ENCODE measurements at regions not wholly inside any gene's neighbourhood (a gene's known extent, or its start where the extent isn't known, plus 50 kb on each side); places are given as distances from the start of the nearest gene placed in this dataset.

GRCh38 chr4:13316354-13316753 is 167.8 kb downstream of the RAB28 start:
- 96% methylated on average over 3 of the region's 3 CpGs for WGBS
- DNase-seq (ENCODE audit: low read depth in 6 of 9, low spot score in 9 of 9), result no peak
- Histone ChIP-seq H3K27ac (ENCODE audit: low read depth in 1 of 2, low read length in 1 of 2) (no peak overlapping the region), H3K4me3 (ENCODE audit: low read length in 2 of 2) (no peak overlapping the region), H3K9me3 (ENCODE audit: control insufficient read depth in 2 of 2, insufficient read depth in 1 of 2, low read length in 1 of 2) (no peaks in the 10 kb centered on the region), H3K36me3 (ENCODE audit: control insufficient read depth in 2 of 2, insufficient read depth in 2 of 2, low read length in 1 of 2) (no peaks in the 10 kb centered on the region), H3K4me1 (ENCODE audit: control insufficient read depth in 2 of 2, insufficient read depth in 2 of 2, low read length in 2 of 2) (no peaks in the 10 kb centered on the region), H3K27me3 (ENCODE audit: control insufficient read depth in 2 of 2, insufficient read depth in 1 of 2, low read length in 1 of 2) (no peaks in the 10 kb centered on the region)

- no peak overlapping the region for H3K4me3 ChIP-seq (ENCODE audit: low read length in 2 of 2)
- H3K27me3 ChIP-seq (ENCODE audit: control insufficient read depth in 2 of 2, insufficient read depth in 1 of 2, low read length in 1 of 2), result no peaks in the 10 kb centered on the region
- H3K4me1 ChIP-seq (ENCODE audit: control insufficient read depth in 2 of 2, insufficient read depth in 2 of 2, low read length in 2 of 2), result no peaks in the 10 kb centered on the region
- H3K27ac ChIP-seq (ENCODE audit: low read depth in 1 of 2, low read length in 1 of 2), result no peak overlapping the region
- H3K9me3 ChIP-seq (ENCODE audit: control insufficient read depth in 2 of 2, insufficient read depth in 1 of 2, low read length in 1 of 2), result no peaks in the 10 kb centered on the region
- no peaks in the 10 kb centered on the region for H3K36me3 ChIP-seq (ENCODE audit: control insufficient read depth in 2 of 2, insufficient read depth in 2 of 2, low read length in 1 of 2)
- DNase-seq (ENCODE audit: low read depth in 6 of 9, low spot score in 9 of 9), result no peak
Measured at GRCh38 chr4:13313856-13314255, 170.3 kb downstream of the RAB28 start.

DNA sequence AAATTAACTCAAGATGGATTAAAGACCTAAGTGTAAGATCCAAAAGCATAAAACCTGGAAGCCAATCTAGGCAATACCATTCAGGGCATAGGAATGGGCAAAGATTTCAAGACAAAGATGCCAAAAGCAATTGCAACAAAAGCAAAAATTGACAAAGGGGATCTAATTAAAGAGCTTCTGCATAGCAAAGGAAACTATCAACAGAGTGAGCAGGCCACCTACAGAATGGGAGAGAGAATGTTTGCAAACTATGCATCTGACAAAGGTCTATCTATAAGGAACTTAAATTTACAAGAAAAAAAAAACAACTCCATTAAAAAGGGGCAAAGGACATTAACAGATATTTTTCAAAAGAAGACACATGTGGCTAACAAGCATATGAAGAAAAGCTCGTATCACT is 171.9 kb downstream of the RAB28 start:
- Histone ChIP-seq H3K4me3 (ENCODE audit: low read length in 2 of 2) (no peak overlapping the region), H3K36me3 (ENCODE audit: control insufficient read depth in 2 of 2, insufficient read depth in 2 of 2, low read length in 1 of 2) (no peaks in the 10 kb centered on the region), H3K27me3 (ENCODE audit: control insufficient read depth in 2 of 2, insufficient read depth in 1 of 2, low read length in 1 of 2) (no peaks in the 10 kb centered on the region), H3K9me3 (ENCODE audit: control insufficient read depth in 2 of 2, insufficient read depth in 1 of 2, low read length in 1 of 2) (no peaks in the 10 kb centered on the region), H3K27ac (ENCODE audit: low read depth in 1 of 2, low read length in 1 of 2) (no peak overlapping the region), H3K4me1 (ENCODE audit: control insufficient read depth in 2 of 2, insufficient read depth in 2 of 2, low read length in 2 of 2) (no peaks in the 10 kb centered on the region)
- no peak for DNase-seq (ENCODE audit: low read depth in 6 of 9, low spot score in 9 of 9)
- 91% methylated on average over 1 of the region's 1 CpG for WGBS

- WGBS, result 90% methylated on average over 2 of the region's 2 CpGs
- Histone ChIP-seq H3K4me1 (ENCODE audit: control insufficient read depth in 2 of 2, insufficient read depth in 2 of 2, low read length in 2 of 2) (no peaks in the 10 kb centered on the region), H3K36me3 (ENCODE audit: control insufficient read depth in 2 of 2, insufficient read depth in 2 of 2, low read length in 1 of 2) (no peaks in the 10 kb centered on the region), H3K27ac (ENCODE audit: low read depth in 1 of 2, low read length in 1 of 2) (no peak overlapping the region), H3K9me3 (ENCODE audit: control insufficient read depth in 2 of 2, insufficient read depth in 1 of 2, low read length in 1 of 2) (no peaks in the 10 kb centered on the region), H3K27me3 (ENCODE audit: control insufficient read depth in 2 of 2, insufficient read depth in 1 of 2, low read length in 1 of 2) (no peaks in the 10 kb centered on the region), H3K4me3 (ENCODE audit: low read length in 2 of 2) (no peak overlapping the region)
- DNase-seq (ENCODE audit: low read depth in 6 of 9, low spot score in 9 of 9), result no peak
Measured at GRCh38 chr4:13309751-13310150, 174.4 kb downstream of the RAB28 start.

DNA sequence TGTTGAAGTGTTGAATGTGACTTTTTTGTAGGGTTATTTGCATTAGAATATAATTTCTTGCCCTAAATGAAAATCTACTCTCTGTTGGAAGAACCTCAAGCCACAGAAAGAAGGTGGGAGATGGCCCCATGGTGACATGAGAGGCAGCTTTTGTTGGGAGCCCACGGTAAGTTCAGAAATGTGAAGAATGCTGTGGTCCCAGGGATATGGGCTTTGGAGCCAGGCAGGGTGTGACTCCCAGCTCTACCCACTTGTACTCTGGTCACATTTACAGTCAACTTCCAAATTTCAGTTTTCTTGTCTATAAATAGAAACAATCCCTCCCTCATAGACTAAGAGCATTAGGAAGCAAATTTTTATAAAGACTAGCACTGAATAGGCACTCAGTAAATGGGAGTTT is 177.8 kb downstream of the RAB28 start:
- DNase-seq (ENCODE audit: low read depth in 6 of 9, low spot score in 9 of 9), result no peak
- Histone ChIP-seq H3K9me3 (ENCODE audit: control insufficient read depth in 2 of 2, insufficient read depth in 1 of 2, low read length in 1 of 2) (no peaks in the 10 kb centered on the region), H3K4me3 (ENCODE audit: low read length in 2 of 2) (no peak overlapping the region), H3K27me3 (ENCODE audit: control insufficient read depth in 2 of 2, insufficient read depth in 1 of 2, low read length in 1 of 2) (no peaks in the 10 kb centered on the region), H3K27ac (ENCODE audit: low read depth in 1 of 2, low read length in 1 of 2) (no peak overlapping the region), H3K36me3 (ENCODE audit: control insufficient read depth in 2 of 2, insufficient read depth in 2 of 2, low read length in 1 of 2) (no peaks in the 10 kb centered on the region), H3K4me1 (ENCODE audit: control insufficient read depth in 2 of 2, insufficient read depth in 2 of 2, low read length in 2 of 2) (no peaks in the 10 kb centered on the region)
- WGBS, result 97% methylated on average over 1 of the region's 1 CpG

DNA sequence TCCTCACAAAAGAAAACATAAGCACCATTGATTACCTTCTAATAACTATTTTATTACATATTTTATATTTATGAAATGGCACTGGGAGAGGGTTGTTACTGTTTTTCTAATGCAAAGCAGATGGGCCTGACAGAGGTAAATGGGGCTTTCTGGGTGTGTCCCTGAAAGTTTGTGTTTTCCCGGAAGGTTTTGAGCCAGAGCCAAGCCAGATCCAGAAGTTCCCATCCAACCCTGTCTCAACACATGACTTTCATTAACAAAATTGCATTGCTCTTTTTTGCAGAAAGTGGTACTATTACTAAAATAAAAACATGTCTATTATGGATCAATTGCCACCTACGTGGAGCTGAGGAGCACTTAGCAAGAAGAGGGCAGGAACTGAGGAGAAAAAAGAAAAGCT is 181.3 kb downstream of the RAB28 start:
- Histone ChIP-seq H3K27me3 (ENCODE audit: control insufficient read depth in 2 of 2, insufficient read depth in 1 of 2, low read length in 1 of 2) (no peaks in the 10 kb centered on the region), H3K4me1 (ENCODE audit: control insufficient read depth in 2 of 2, insufficient read depth in 2 of 2, low read length in 2 of 2) (no peaks in the 10 kb centered on the region), H3K9me3 (ENCODE audit: control insufficient read depth in 2 of 2, insufficient read depth in 1 of 2, low read length in 1 of 2) (no peaks in the 10 kb centered on the region), H3K36me3 (ENCODE audit: control insufficient read depth in 2 of 2, insufficient read depth in 2 of 2, low read length in 1 of 2) (no peaks in the 10 kb centered on the region), H3K4me3 (ENCODE audit: low read length in 2 of 2) (no peak overlapping the region), H3K27ac (ENCODE audit: low read depth in 1 of 2, low read length in 1 of 2) (no peak overlapping the region)
- 96% methylated on average over 2 of the region's 2 CpGs for WGBS
- no peak for DNase-seq (ENCODE audit: low read depth in 6 of 9, low spot score in 9 of 9)

- Histone ChIP-seq H3K27ac (ENCODE audit: low read depth in 1 of 2, low read length in 1 of 2) (no peak overlapping the region), H3K27me3 (ENCODE audit: control insufficient read depth in 2 of 2, insufficient read depth in 1 of 2, low read length in 1 of 2) (no peaks in the 10 kb centered on the region), H3K36me3 (ENCODE audit: control insufficient read depth in 2 of 2, insufficient read depth in 2 of 2, low read length in 1 of 2) (no peaks in the 10 kb centered on the region), H3K4me3 (ENCODE audit: low read length in 2 of 2) (no peak overlapping the region), H3K9me3 (ENCODE audit: control insufficient read depth in 2 of 2, insufficient read depth in 1 of 2, low read length in 1 of 2) (no peaks in the 10 kb centered on the region), H3K4me1 (ENCODE audit: control insufficient read depth in 2 of 2, insufficient read depth in 2 of 2, low read length in 2 of 2) (no peaks in the 10 kb centered on the region)
- 86% methylated on average over 2 of the region's 2 CpGs for WGBS
- DNase-seq (ENCODE audit: low read depth in 6 of 9, low spot score in 9 of 9), result no peak
Measured at GRCh38 chr4:13299343-13299742, 184.8 kb downstream of the RAB28 start.

DNA sequence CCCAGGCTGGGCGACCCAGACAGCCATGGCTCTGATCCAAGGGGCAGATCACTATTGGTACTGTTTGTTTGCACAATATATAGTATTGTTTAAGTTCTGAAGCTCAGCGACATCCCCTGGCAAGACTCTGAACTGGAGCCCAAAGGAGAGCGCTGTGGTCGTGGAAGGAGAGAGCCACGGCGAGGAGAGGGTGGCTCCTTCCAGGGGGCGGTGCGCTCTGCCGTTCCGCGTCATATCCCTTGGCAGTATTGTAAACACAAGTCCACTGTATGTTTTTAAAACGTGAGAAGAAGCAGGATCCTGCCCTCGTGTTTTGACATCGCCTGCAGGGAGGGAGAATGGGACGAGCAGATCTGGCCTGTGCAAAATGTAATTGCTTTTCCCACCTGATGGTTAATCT is 185.5 kb downstream of the RAB28 start:
- H3K4me3 ChIP-seq (ENCODE audit: low read length in 2 of 2), result no peak overlapping the region
- no peaks in the 10 kb centered on the region for H3K4me1 ChIP-seq (ENCODE audit: control insufficient read depth in 2 of 2, insufficient read depth in 2 of 2, low read length in 2 of 2)
- H3K36me3 ChIP-seq (ENCODE audit: control insufficient read depth in 2 of 2, insufficient read depth in 2 of 2, low read length in 1 of 2), result no peaks in the 10 kb centered on the region
- no peaks in the 10 kb centered on the region for H3K27me3 ChIP-seq (ENCODE audit: control insufficient read depth in 2 of 2, insufficient read depth in 1 of 2, low read length in 1 of 2)
- H3K9me3 ChIP-seq (ENCODE audit: control insufficient read depth in 2 of 2, insufficient read depth in 1 of 2, low read length in 1 of 2), result no peaks in the 10 kb centered on the region
- H3K27ac ChIP-seq (ENCODE audit: low read depth in 1 of 2, low read length in 1 of 2), result no peak overlapping the region
- no peak for DNase-seq (ENCODE audit: low read depth in 6 of 9, low spot score in 9 of 9)
- 95% methylated on average over 15 of the region's 15 CpGs for WGBS

GRCh38 chr4:13296986-13297385 is 187.2 kb downstream of the RAB28 start:
- H3K4me3 ChIP-seq (ENCODE audit: low read length in 2 of 2), result no peak overlapping the region
- DNase-seq (ENCODE audit: low read depth in 6 of 9, low spot score in 9 of 9), result no peak
- H3K4me1 ChIP-seq (ENCODE audit: control insufficient read depth in 2 of 2, insufficient read depth in 2 of 2, low read length in 2 of 2), result no peaks in the 10 kb centered on the region
- WGBS, result 73% methylated on average over 1 of the region's 1 CpG
- H3K27ac ChIP-seq (ENCODE audit: low read depth in 1 of 2, low read length in 1 of 2), result no peak overlapping the region
- H3K36me3 ChIP-seq (ENCODE audit: control insufficient read depth in 2 of 2, insufficient read depth in 2 of 2, low read length in 1 of 2), result no peaks in the 10 kb centered on the region
- H3K9me3 ChIP-seq (ENCODE audit: control insufficient read depth in 2 of 2, insufficient read depth in 1 of 2, low read length in 1 of 2), result no peaks in the 10 kb centered on the region
- H3K27me3 ChIP-seq (ENCODE audit: control insufficient read depth in 2 of 2, insufficient read depth in 1 of 2, low read length in 1 of 2), result no peaks in the 10 kb centered on the region

DNA sequence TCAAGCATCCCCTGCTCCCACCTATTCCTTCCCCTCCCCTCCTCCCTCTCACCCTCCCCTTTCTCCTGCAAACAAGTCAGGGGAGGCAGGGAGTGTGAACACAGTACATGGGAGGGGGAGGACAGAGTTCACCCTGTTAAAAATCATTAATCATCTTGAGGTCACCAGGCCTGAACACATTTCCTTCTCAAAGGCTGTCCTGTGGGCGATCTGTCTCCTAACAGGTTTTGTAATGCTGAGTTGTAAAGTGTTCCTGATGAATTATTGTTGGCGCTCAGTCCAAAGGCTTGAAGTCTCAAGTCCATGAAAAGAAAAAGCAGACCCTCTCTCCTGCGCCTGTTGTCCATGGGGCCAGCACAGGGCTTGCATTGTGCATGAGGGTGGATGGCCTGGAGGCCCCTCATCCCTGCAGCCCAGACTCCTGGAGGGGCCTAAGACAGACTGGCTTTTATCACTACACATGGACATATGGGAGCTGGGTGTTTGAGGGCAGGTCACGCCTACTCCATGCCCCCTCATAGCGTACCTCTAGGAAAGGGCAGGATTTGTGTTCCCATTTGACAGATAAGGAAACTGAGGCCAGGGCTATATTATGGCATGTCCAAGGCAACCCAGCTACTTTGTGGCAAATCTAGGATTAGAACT is 189.1 kb downstream of the RAB28 start:
- no peak overlapping the region for H3K4me3 ChIP-seq (ENCODE audit: low read length in 2 of 2)
- H3K27me3 ChIP-seq (ENCODE audit: control insufficient read depth in 2 of 2, insufficient read depth in 1 of 2, low read length in 1 of 2), result no peaks in the 10 kb centered on the region
- DNase-seq (ENCODE audit: low read depth in 6 of 9, low spot score in 9 of 9), result no peak
- H3K9me3 ChIP-seq (ENCODE audit: control insufficient read depth in 2 of 2, insufficient read depth in 1 of 2, low read length in 1 of 2), result peaks cover 0 to 1% of the 10 kb centered on the region in 2 donors
- H3K4me1 ChIP-seq (ENCODE audit: control insufficient read depth in 2 of 2, insufficient read depth in 2 of 2, low read length in 2 of 2), result no peaks in the 10 kb centered on the region
- H3K36me3 ChIP-seq (ENCODE audit: control insufficient read depth in 2 of 2, insufficient read depth in 2 of 2, low read length in 1 of 2), result no peaks in the 10 kb centered on the region
- 61% methylated on average over 5 of the region's 5 CpGs for WGBS
- H3K27ac ChIP-seq (ENCODE audit: low read depth in 1 of 2, low read length in 1 of 2), result no peak overlapping the region
